ENCODE measurements at regions not wholly inside any gene's neighbourhood (a gene's known extent, or its start where the extent isn't known, plus 50 kb on each side); places are given as distances from the start of the nearest gene placed in this dataset.
"Not testable (repeated sequence)": the region's sequence is repeated elsewhere in the genome, so short reads cannot be mapped to it uniquely, and the experiment has no call there.

GRCh38 chr4:74505355-74505978 is 60.5 kb downstream of the AREG start:
- DNase-seq (ENCODE audit: low read depth), result not testable (repeated sequence)

GRCh38 chr4:74509363-74509762 is 64.4 kb downstream of the AREG start:
- DNase-seq (ENCODE audit: low read depth), result not testable (repeated sequence)

GRCh38 chr4:74516303-74516702 is 71.4 kb downstream of the AREG start:
- peak; percentile 63 for DNase-seq (ENCODE audit: low read depth)

- no peak for DNase-seq (ENCODE audit: low read depth)
These were observed 73.1 kb downstream of the AREG start for GRCh38 chr4:74517996-74518395.

DNA sequence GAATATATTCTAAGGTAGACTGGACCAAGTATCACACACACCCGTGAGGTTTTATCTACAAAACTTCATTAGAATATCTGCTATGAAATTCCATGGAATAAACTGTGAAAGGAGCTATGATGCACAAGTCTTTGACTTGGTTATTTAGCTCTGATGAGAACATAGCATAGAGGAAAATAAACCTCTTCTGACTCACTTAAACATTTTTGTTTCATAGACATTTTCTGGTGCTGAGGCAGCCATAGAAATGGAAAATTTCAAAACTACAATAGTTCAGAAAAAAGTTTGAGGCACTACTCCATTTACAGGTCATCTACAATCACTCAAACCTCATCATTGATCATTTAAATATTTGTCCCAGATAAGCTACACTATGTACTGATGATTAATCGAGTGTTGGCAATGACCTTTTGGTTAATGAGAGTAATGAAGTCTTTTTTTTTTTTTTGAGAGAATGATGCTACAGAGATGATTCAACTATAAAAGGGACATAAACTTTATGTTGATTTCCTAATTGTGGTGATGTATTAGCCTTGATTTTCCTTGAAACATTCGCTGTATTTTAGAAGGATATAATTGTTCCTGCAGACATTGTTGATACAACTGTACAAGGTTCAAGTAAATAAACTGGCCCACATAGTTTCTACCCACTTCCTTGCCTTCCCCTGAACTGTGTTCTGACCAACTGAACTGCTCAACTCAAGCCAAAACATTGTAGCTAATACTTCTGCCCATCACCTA is 77.5 kb downstream of the AREG start:
- peak; percentile 19 for DNase-seq (ENCODE audit: low read depth)

DNA sequence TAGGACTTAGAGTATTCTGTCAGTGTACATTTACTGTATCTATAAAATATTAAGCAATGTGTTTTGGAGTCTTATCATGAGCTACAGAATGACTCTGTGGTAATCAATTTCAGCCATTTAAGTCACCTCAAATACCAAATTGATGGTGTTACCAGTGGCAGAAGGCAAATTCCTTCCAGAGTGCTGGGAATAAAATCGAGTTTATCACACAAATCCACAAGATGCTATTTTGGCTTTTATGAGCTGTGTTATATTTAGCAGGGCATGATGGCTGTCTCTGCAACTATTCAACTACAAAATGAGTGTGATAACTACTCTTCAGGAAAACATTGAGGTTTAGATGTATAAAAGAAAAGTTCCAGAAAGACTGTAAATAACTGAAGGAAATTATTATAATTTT is 78.2 kb downstream of the AREG start:
- no peak for DNase-seq (ENCODE audit: low read depth)

- DNase-seq (ENCODE audit: low read depth), result no peak
These were observed 80.0 kb downstream of the AREG start for GRCh38 chr4:74524985-74525384.

- no peak for DNase-seq (ENCODE audit: low read depth)
These were observed 82.1 kb downstream of the AREG start for GRCh38 chr4:74527049-74527448.

GRCh38 chr4:74528178-74528577 is 83.2 kb downstream of the AREG start:
- no peak for DNase-seq (ENCODE audit: low read depth)

- no peak for DNase-seq (ENCODE audit: low read depth)
These were observed 84.5 kb downstream of the AREG start for GRCh38 chr4:74529284-74530041.

- DNase-seq (ENCODE audit: low read depth), result peak; percentile 92
These were observed 87.2 kb downstream of the AREG start for GRCh38 chr4:74531963-74532794.

GRCh38 chr4:74534121-74534520 is 89.2 kb downstream of the AREG start:
- no peak for DNase-seq (ENCODE audit: low read depth)

DNA sequence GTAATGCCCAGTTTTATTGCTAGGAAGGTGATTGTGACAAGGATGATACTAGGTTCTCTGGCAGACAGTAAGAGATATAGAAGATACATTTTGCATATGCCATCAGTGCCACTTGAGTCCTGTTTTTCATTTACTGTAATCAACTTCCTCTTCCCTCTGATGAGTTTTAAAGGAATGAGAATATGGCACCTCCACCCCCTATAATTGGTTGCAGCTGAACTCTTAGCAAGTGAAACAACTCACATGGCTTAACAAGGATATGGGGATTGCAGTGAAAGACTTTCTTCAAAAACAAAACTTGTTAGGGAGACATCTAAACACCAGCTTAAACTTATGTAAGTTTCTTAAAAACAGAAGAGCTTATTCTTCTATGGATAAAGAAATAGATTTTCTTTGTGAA is 90.0 kb downstream of the AREG start:
- DNase-seq (ENCODE audit: low read depth), result no peak

DNA sequence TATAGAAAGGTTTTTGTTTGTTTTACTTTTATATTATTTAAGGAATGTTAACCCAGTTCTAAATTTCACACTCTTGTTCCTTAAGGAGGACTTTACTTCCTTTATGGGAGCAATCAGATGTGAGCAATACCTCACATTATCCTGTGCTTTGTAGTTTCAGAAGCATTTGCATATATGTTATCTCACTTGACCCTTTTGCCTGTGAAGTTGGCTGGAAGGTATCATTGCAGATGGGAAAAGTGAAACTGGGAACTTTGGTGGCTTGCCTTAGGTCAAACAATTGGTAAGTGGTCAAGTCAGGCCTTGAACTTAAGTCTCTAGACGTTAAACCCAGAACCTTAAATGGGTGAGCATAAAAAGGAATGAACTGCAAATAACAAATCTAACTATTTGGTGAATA is 90.6 kb downstream of the AREG start:
- no peak for DNase-seq (ENCODE audit: low read depth)

GRCh38 chr4:74536557-74536956 is 91.6 kb downstream of the AREG start:
- DNase-seq (ENCODE audit: low read depth), result peak; percentile 42

GRCh38 chr4:74537459-74537858 is 92.5 kb downstream of the AREG start:
- peak; percentile 15 for DNase-seq (ENCODE audit: low read depth)

- no peak for DNase-seq (ENCODE audit: low read depth)
These were observed 94.3 kb downstream of the AREG start for GRCh38 chr4:74539044-74539790.

- peak; percentile 59 for DNase-seq (ENCODE audit: low read depth)
These were observed 95.3 kb downstream of the AREG start for GRCh38 chr4:74540193-74540592.

DNA sequence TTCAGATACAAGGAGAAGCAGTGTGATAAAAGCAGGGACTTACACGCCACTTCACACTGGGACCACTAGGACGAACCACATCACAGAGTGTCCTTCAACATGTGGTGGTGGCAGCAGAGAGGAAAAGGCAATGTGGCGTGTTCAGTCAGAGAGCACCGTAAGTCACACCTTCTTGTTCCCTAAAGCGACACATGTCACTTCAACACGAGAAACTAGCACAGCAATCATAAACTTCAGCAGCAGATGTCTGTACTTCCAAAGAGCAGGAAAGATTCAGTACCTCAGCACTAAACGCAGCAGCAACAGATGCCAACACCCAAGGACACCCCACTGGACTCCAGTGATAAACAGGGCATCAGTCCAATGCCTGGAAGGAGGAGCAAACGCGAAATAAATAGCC is 96.7 kb downstream of the AREG start:
- no peak for DNase-seq (ENCODE audit: low read depth)

GRCh38 chr4:74543231-74543781 is 98.4 kb downstream of the AREG start:
- no peak for DNase-seq (ENCODE audit: low read depth)

DNA sequence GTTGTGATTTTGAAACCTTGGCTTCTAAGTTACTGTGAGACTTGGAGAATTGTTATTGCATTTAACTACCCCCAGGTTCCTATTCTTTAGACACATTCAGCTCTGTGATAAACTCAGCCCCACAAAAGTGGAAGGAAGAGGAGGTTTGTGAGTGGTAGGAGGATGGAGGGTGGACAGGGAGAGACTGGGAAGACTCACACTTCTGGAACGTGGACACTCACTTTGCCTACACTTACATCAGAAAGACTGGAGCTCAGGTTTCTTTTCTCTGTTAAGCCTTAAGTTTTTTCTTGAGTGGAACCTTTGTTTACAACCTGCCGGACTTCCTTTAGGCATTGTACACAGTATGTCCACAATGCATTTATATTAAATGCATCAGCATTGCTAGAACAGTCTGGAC is 99.0 kb downstream of the AREG start:
- DNase-seq (ENCODE audit: low read depth), result peak; percentile 19
